Neural cell (in vitro differentiated cells): ENCODE measurements at regions not wholly inside any gene's neighbourhood (a gene's known extent, or its start where the extent isn't known, plus 50 kb on each side); places are given as distances from the start of the nearest gene placed in this dataset.

ENCODE experiments used
- EZH2 ChIP-seq: fragments of 200-600, 300-800 bp; shearing (Covaris generic), sonication (generic); IDR thresholded peaks from 2 replicates; pipeline ENCODE4 v1.6.1; 2014; ENCODE audit warnings: antibody characterized with exemption, low read length, borderline replicate concordance, mild to moderate bottlenecking; ENCODE audit not compliant: insufficient read depth, poor library complexity, severe bottlenecking
- TF ChIP-seq, protein P1 (sequence below): fragments of 450-650 bp; IDR thresholded peaks from 2 replicates; pipeline ENCODE4 v1.5.1; 2014; ENCODE audit warnings: antibody characterized with exemption, mild to moderate bottlenecking, moderate library complexity; ENCODE audit not compliant: poor library complexity, severe bottlenecking
- TF ChIP-seq, protein P2 (sequence below): IDR thresholded peaks from 2 replicates; pipeline ENCODE4 v1.6.1; 2012; ENCODE audit warnings: borderline replicate concordance

DNA sequence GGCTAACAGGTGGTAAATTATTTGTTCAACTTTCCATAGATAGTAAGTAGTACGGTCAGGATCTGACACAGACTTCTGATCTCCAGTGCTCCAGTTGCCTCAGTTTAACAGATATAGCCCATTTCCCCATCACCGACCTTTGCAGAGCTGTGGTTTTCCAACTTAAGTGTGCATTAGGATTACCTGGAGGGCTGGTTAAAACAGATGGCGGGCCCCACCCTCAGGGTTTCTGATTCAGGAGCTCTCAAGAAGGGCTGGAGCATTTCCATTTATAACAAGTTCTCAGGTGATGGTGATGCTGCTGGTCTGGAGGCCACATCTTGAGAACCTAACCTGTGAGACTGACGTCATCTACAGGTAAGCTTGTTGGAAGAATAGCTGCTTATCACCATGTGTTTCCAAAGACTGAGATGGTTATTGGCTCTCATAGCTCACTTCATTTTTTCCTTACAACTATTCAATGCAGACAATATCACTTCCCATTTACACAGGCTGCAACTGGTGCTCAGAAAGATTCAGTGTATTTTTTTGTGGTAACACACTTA lies 360.1 kb upstream of the CHD6 start:
- no peak for TF ChIP-seq EZH2
- TF ChIP-seq, protein P1, sequence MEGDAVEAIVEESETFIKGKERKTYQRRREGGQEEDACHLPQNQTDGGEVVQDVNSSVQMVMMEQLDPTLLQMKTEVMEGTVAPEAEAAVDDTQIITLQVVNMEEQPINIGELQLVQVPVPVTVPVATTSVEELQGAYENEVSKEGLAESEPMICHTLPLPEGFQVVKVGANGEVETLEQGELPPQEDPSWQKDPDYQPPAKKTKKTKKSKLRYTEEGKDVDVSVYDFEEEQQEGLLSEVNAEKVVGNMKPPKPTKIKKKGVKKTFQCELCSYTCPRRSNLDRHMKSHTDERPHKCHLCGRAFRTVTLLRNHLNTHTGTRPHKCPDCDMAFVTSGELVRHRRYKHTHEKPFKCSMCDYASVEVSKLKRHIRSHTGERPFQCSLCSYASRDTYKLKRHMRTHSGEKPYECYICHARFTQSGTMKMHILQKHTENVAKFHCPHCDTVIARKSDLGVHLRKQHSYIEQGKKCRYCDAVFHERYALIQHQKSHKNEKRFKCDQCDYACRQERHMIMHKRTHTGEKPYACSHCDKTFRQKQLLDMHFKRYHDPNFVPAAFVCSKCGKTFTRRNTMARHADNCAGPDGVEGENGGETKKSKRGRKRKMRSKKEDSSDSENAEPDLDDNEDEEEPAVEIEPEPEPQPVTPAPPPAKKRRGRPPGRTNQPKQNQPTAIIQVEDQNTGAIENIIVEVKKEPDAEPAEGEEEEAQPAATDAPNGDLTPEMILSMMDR = no peak
- TF ChIP-seq, protein P2, sequence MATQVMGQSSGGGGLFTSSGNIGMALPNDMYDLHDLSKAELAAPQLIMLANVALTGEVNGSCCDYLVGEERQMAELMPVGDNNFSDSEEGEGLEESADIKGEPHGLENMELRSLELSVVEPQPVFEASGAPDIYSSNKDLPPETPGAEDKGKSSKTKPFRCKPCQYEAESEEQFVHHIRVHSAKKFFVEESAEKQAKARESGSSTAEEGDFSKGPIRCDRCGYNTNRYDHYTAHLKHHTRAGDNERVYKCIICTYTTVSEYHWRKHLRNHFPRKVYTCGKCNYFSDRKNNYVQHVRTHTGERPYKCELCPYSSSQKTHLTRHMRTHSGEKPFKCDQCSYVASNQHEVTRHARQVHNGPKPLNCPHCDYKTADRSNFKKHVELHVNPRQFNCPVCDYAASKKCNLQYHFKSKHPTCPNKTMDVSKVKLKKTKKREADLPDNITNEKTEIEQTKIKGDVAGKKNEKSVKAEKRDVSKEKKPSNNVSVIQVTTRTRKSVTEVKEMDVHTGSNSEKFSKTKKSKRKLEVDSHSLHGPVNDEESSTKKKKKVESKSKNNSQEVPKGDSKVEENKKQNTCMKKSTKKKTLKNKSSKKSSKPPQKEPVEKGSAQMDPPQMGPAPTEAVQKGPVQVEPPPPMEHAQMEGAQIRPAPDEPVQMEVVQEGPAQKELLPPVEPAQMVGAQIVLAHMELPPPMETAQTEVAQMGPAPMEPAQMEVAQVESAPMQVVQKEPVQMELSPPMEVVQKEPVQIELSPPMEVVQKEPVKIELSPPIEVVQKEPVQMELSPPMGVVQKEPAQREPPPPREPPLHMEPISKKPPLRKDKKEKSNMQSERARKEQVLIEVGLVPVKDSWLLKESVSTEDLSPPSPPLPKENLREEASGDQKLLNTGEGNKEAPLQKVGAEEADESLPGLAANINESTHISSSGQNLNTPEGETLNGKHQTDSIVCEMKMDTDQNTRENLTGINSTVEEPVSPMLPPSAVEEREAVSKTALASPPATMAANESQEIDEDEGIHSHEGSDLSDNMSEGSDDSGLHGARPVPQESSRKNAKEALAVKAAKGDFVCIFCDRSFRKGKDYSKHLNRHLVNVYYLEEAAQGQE = no peak
